ENCODE measurements at regions not wholly inside any gene's neighbourhood (a gene's known extent, or its start where the extent isn't known, plus 50 kb on each side); places are given as distances from the start of the nearest gene placed in this dataset.

- no peak overlapping the region for H3K4me3 Mint-ChIP-seq
- Histone ChIP-seq H3K56ac (ENCODE audit: insufficient read length, low read depth, low read length) (no peak overlapping the region), H2BK120ac (ENCODE audit: low read depth, low read length, poor library complexity, severe bottlenecking) (no peak overlapping the region), H3K4ac (ENCODE audit: low read depth, low read length) (no peak overlapping the region), H4K91ac (ENCODE audit: insufficient read length, low read depth, low read length) (no peak overlapping the region), H4K8ac (replicated peaks; ENCODE audit: insufficient read length, low read depth, low read length) (no peak overlapping the region), H3K27ac (ENCODE audit: insufficient read length, low read depth, low read length) (no peak overlapping the region), H3K79me1 (ENCODE audit: insufficient read depth, low read depth, low read length, poor library complexity, severe bottlenecking) (no peaks in the 10 kb centered on the region), H3K27me3 (ENCODE audit: insufficient read depth, low read length) (no peaks in the 10 kb centered on the region), H3K4me2 (ENCODE audit: insufficient read depth, insufficient read length, low read length) (no peak overlapping the region), H3K23me2 (ENCODE audit: insufficient read length, low read depth, low read length, poor library complexity, severe bottlenecking) (no peaks in the 10 kb centered on the region), H3K14ac (ENCODE audit: insufficient read depth, low read length) (no peak overlapping the region), H3K9ac (ENCODE audit: extremely low read depth, insufficient read length, low read length) (no peak overlapping the region), H4K5ac (ENCODE audit: insufficient read length, low read depth, low read length) (no peak overlapping the region), H3T11ph (ENCODE audit: low read length) (no peak overlapping the region), H4K20me1 (ENCODE audit: control insufficient read depth, insufficient read depth, insufficient read length) (no peaks in the 10 kb centered on the region), H2BK15ac (ENCODE audit: low read depth, low read length) (no peak overlapping the region), H3K9me3 (ENCODE audit: control insufficient read depth, low read depth, low read length) (no peaks in the 10 kb centered on the region), H3K18ac (ENCODE audit: insufficient read length, low read depth, low read length) (no peak overlapping the region), H3K79me2 (ENCODE audit: insufficient read depth, low read length) (no peaks in the 10 kb centered on the region), H2AFZ (ENCODE audit: low read length) (no peak overlapping the region), H2BK20ac (ENCODE audit: low read depth, low read length, poor library complexity, severe bottlenecking) (no peak overlapping the region), H3K23ac (ENCODE audit: insufficient read length, low read depth, low read length) (no peak overlapping the region), H2AK5ac (ENCODE audit: insufficient read length, low read length) (no peak overlapping the region), H3K4me1 (ENCODE audit: insufficient read depth, low read length) (no peaks in the 10 kb centered on the region), H2BK12ac (ENCODE audit: insufficient read length, low read depth, low read length) (no peak overlapping the region), H2BK5ac (ENCODE audit: insufficient read length, low read length) (no peak overlapping the region)
- WGBS (ENCODE audit: extremely low coverage, insufficient read length, low lambda C conversion rate): no CpG with 5 or more reads among the region's 4 CpGs
- peaks cover 16 to 18% of the 10 kb centered on the region in 2 experiments for H3K4me1 Mint-ChIP-seq
- TF ChIP-seq, protein P1, sequence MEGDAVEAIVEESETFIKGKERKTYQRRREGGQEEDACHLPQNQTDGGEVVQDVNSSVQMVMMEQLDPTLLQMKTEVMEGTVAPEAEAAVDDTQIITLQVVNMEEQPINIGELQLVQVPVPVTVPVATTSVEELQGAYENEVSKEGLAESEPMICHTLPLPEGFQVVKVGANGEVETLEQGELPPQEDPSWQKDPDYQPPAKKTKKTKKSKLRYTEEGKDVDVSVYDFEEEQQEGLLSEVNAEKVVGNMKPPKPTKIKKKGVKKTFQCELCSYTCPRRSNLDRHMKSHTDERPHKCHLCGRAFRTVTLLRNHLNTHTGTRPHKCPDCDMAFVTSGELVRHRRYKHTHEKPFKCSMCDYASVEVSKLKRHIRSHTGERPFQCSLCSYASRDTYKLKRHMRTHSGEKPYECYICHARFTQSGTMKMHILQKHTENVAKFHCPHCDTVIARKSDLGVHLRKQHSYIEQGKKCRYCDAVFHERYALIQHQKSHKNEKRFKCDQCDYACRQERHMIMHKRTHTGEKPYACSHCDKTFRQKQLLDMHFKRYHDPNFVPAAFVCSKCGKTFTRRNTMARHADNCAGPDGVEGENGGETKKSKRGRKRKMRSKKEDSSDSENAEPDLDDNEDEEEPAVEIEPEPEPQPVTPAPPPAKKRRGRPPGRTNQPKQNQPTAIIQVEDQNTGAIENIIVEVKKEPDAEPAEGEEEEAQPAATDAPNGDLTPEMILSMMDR (conservative IDR thresholded peaks at IDR 0.05): no peak
- H3K27me3 Mint-ChIP-seq (ENCODE audit: low read depth): peaks cover 10% of the 10 kb centered on the region
- DNase-seq: no peak
- H3K36me3 Mint-ChIP-seq (ENCODE audit: insufficient read depth in 1 of 3, low read depth in 3 of 3): no peaks in the 10 kb centered on the region
- H3K9me3 Mint-ChIP-seq: no peaks in the 10 kb centered on the region; a peak in 1 of 5 replicates
- no peak overlapping the region for H3K27ac Mint-ChIP-seq
These were observed 80.4 kb upstream of the EEPD1 start for GRCh38 chr7:36072620-36073019.
